ENCODE measurements at regions not wholly inside any gene's neighbourhood (a gene's known extent, or its start where the extent isn't known, plus 50 kb on each side); places are given as distances from the start of the nearest gene placed in this dataset.
"Not testable (repeated sequence)": the region's sequence is repeated elsewhere in the genome, so short reads cannot be mapped to it uniquely, and the experiment has no call there.

DNA sequence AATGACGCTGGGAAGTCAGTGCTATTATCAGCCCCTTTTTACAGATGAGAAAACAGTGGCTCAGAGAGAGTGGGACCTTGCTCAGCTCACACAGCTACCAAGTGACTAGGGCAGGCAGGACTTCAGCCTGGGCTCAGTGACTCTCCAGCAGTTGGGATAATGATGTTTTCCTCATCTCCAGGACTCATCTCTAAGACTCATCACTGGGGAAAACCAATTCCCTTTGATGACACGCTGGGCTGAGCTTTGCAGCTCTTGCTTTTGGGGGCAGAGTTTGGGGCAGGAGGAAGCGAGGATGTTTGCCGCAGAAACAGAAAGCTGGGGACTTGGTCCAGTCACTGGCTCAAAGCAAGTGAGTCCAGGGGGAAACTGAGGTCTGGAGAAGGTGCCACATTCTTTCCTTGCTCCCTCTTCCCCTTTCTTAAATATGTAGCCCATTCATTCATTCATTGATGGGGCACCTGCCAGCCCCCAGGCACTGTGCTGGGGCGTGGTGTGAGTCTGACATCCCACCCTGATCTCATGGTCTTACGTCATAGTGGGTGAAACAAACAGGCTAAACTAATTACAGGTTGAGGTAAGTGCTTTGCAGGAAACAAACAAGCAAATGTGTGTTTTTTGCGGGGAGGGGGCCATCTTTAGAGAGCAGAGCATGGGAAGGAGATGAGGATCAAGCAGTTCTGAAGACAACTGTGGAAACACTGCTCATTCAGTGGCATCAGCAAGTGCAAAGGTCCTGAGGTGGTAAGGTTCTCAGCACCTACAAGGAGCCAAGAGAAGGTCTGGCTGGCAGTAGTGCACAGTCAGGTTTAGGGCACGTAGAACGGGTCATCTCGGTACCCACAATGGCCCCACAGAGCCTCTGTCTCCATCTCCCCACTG lies 74.4 kb upstream of the PMEPA1 start:
- no peak for DNase-seq (ENCODE audit: extremely low read depth, low read depth, low spot score)

DNA sequence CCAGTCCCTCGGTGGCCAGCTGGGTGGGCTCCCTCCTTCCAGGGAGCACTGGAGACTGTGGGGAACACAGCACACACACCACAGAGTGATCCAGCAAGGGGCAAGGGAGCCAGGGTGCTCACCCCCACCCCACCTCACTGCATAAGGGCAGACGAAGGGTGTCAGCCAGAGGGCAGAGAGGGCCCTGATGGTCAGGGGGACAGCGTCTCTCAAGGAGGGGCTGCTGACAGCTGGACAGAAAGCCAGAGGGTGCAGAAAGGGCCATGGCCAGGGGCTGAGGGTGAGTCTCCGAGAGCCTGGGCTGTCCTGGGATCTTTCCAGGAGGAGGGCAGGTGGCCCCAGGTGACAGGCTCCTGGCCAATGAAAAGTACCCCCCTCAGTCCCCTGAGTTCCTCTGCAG lies 73.4 kb upstream of the PMEPA1 start:
- DNase-seq (ENCODE audit: extremely low read depth, low read depth, low spot score): no peak

DNA sequence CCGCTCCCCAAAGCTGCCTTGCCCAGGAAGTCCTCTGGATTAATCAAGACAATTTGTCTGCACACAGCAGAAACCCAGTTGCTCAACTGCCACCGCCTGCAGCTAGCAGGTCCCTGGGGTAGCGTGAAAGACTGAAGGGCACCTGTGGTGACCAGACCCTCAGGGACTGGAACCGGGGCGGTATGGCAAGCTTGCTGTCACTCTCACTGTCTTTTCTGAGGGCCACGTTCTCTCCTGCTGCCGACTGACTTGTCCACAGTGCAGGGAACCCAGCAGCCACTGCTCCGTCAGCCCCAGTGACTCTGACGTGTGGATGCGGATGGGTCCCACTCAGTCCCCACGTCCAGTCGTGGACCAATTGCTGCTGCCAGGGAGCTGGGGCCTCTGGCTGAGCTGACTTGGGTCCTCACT lies 72.8 kb upstream of the PMEPA1 start:
- no peak for DNase-seq (ENCODE audit: extremely low read depth, low read depth, low spot score)

DNA sequence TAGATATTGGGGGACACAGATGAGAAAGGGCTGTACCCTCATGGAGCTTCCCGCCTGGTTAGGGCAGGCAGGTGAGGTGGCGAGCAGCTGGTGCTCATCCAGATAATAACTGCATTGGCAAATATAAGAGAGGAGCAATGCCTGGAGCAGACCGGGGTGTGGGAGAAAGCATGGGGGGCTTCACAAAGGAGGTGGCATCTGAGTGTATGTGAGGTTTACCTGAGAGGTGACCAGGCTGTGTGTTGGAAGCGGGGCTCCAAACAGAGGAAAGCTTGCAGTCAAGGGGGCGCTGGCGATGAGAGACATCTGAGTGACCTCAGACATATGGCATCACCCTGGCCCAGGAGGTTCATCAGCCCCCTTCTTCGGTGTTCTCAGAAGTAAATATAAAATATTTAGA lies 72.1 kb upstream of the PMEPA1 start:
- DNase-seq (ENCODE audit: extremely low read depth, low read depth, low spot score): no peak

DNA sequence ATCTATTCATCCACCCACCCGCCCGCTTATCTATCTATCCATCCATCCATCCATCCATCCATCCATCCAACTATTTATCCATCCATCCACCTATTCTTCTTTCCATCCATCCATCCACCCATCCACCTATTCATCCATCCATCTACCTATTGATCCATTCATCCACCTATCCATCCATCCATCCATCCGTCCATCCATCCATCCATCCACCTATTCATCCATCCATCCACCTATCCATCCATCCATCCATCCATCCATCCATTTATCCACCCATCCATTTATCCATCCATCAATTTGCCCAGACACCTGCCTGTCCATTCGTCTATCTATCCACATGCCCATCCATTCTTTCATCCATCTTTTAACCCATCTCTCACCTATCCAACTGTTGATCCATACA lies 71.1 kb upstream of the PMEPA1 start:
- DNase-seq (ENCODE audit: extremely low read depth, low read depth, low spot score): no peak

DNA sequence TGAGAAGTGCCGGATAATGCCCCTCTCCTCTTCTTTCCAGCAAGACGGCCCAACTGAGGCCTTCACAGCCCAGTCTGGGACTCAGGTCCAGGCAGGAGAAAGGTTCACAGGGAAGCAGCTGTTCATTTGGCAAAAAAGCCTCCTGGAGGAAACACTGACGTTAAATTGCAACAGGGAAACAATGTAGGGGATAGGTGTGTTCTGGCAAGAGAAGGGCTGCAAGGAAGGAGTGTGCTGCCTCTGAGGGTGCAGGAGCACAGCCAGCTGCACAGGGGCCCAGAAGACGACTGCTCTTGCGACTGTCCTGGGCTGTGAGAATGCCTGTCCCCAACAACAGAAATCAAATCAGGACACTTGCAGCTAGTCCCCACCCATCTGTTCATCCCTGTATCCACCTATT lies 70.6 kb upstream of the PMEPA1 start:
- no peak for DNase-seq (ENCODE audit: extremely low read depth, low read depth, low spot score)

DNA sequence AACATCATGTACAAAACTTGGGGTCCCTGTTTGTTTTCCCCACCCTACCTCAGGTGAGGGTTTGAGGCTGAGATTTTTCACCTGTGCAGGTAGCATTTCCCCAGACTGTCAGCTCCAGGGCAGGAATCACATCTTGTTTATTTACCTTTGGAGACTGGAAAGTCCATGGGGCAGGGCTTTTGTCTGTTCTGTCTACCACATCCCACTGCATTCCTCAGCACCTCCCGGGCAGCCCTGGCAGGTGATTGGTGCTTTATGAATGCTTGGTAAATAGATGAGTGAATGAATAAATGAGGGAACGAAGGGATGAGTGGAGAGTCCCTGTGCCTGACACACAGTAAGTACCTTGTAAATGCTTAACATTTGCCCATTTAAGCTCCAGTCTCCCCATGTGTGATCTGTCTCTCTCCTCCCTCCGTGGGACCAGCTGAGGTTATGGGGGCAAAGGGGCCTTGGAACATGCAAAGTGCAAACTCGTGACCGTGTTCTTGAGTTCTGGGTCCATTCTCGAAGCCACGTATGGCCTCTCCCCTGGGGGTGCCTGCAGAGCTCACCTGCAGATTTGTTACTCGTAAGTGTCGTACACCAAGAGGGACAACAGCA lies 69.7 kb upstream of the PMEPA1 start:
- no peak for DNase-seq (ENCODE audit: extremely low read depth, low read depth, low spot score)

DNA sequence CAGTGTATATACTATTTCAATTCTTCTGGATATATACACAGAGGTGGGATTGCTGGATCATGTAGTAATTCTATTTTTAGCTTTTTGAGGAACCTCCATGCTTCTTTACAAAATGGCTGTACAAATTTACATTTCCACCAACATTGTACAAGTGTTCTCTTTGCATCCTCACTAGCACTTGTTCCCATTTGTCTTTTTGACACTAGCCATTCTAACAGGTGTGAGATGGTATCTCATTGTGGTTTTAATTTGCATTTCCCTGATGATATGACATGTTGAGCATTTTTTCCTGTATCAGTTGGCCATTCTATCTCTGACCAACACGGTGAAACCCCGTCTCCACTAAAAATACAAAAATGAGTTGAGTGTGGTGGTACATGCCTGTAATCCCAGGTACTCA lies 68.1 kb upstream of the PMEPA1 start:
- DNase-seq (ENCODE audit: extremely low read depth, low read depth, low spot score): no peak

DNA sequence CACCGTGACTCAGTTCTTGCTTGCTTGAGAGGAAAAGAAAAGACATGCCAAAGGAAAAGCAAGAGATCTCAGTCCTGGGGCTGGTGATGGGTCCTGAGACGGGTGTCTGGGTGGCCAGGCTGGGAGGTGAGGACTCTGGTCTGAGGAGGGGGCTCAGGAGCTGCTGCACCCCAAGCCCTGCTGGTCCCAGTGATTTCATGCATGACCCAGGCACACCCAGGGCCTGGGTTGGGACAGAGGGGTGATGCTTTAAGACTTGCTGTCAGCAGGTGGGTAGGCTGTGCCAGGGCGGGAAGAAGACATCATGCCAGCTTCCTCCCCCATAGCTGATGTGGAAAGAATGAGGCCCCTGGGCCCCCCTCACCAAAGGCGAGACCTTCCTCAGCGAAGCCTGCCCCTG lies 65.1 kb upstream of the PMEPA1 start:
- no peak for DNase-seq (ENCODE audit: extremely low read depth, low read depth, low spot score)

DNA sequence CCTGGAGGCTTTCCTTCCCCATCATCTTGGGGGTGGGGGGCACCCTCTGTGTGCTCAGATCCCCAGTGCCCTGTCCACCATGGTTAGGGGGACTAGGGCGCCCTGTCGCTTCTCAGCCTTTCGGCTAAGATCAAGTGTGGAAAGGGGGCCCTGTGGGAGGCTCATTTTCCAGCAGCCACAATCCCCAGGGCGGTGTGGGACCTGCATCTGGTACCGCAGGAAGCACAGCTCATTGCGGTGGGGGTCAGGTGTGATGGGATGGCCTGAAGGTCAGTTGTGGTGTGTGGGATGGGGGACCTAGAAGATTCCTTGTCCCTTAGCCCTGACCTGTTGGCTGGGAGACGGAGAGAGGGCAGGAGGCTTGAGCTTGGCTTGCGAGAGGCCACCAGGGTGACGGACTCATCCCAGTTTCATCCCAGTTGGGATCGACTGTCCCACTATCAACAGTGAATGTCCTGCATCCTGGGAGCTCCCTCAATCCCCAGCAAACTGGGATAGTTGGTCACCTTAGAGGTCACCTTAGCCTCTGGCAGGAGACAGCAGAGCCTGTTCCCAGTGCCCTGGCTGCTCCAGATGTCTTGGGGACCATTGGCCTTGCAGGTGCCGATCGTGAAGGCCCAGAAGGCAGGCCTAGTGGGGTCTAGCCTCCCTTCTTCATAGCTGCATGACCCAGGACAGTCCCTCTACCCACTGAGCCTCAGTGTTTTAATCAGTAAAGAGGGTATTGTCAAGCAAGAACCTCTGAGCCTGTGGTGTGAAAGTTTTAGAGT lies 64.5 kb upstream of the PMEPA1 start:
- DNase-seq (ENCODE audit: extremely low read depth, low read depth, low spot score): no peak

DNA sequence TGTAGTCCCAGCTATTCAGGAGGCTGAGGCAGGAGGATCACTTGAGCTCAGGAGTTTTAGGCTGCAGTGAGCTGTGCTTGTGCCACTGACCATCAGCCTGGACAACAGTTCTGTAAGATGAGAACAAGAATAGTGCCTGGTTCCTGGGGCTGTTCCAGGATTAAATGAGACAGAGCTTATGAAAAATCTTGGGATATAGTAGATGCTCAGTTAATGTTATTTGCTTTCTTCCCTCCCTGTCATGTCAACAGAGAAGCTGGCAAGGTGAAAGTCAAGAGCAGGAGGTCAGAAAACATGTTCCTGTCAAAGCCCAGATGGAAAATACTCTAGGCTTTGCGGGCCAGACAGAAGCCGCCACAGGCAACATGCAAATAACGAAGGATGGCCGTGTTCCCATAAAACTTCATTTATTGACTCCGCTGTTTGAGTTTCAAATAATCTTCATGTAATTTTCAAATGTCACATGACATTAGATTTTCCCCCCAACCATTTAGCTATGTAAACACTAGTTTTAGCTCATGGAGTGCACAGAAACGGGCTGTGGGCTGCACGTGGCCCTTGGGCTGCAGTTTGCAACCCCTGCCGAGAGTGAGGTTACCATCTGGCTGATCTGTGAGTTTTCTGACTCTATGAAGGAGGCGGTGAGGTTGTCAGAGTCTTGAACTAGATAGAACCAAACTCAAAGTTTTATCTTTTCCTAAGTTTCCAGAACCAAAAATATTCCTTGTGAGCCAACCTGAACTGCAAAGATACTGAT lies 63.4 kb upstream of the PMEPA1 start:
- no peak for DNase-seq (ENCODE audit: extremely low read depth, low read depth, low spot score)

DNA sequence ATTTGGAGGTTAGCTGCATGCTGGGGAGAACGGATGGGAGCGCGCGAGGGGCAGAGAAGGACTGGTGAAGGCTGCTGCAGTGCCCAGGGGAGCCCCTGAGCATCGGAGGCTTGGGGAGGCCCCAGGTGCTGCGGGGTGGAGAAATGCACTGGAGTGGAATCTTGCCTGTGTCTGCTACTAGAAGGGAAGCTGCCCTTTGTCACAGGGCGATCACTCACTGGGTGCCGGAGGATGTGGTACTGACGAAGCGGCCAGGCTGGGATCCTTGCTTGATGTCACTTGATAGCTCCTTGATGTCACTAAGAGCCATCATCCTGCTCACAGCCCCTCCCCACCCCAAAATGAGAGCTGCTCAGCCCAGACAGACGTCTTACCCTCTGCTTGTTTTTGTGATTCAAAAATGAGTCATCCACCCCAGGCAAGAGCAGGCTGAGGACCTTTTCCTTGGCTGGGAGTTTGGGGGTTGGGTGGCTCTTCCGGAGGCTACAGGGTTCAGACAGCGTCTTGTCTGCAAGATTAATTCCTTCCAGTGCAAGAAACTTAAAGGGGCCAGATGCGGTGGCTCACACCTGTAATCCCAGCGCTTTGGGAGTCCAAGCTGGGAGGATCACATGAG lies 62.6 kb upstream of the PMEPA1 start:
- no peak for DNase-seq (ENCODE audit: extremely low read depth, low read depth, low spot score)

DNA sequence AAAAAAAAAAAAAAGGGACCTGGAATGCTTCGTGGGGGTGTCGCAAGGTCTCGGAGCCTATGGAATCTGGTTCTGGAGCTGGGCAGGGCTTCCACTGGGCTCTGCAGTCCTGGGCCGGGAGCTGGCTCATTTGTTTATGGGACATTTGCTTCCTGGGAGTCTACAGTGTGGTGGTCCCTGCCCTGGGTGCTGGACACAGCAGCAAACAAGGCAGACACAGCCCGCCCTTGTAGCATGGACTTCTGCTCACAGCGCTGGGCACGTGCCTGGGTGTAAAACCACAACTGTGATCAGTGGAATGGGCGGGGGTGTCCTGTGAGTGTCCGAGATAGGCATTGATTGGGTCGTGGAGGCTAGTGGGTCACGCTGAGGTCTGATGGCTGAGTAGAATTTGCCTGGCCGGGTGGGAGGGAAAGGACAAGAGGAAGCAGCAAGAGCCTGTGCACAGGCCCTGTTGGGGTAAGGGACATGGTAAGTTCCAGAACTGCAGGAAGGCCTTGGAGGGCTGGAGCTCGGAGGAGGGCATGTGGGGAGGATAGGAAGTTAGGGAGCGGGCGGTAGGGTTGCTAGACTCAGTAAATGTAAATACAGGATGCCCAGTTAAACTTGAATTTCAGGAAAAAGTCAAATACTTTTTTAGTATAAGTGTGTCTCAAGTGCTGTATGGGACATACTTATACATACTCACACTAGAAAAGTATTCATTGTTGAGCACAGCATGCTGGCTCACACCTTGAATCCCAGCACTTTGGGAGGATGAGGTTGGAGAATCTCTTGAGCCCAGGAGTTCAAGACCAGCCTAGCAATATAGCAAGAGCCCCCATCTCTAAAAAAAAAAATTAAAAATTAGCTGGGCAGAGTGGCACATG lies 61.3 kb upstream of the PMEPA1 start:
- DNase-seq (ENCODE audit: extremely low read depth, low read depth, low spot score): no peak

DNA sequence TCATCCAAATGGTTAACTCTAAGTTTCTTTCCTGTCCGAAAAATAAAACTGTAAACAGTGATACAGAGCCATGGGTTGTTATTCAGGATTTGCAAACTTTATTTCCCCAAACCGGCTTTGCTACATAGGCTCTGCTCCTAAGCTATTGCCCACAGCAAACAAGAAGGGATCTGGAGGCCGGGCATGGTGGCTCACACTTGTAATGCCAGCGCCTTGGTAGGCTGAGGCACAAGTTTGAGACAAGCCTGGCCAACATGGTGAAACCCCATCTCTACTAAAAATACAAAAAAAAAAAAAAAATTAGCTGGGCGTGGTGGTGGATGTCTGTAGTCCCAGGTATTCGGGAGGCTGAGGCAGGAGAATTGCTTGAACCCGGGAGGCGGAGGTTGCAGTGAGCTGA lies 60.6 kb upstream of the PMEPA1 start:
- DNase-seq (ENCODE audit: extremely low read depth, low read depth, low spot score): not testable (repeated sequence)

DNA sequence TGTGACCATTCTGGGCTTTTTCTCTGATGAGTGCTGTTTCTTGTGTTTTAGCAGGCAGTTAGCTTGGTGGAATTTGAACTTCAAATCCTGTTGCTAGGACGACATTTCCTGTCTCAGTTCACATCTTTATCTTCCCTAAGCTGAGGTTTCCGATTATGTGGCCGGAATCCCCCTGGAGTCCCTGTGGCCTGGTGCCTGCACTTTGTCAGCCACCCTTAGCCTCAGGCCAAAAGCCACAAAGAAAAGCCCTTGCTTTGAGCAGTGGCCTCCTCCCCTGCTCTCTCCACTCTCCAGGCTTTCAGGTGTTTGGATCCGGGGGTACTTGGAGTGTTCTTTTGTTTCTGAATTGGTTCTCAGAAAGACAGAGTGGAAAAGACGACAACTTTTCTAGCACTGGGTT lies 59.9 kb upstream of the PMEPA1 start:
- DNase-seq (ENCODE audit: extremely low read depth, low read depth, low spot score): no peak

DNA sequence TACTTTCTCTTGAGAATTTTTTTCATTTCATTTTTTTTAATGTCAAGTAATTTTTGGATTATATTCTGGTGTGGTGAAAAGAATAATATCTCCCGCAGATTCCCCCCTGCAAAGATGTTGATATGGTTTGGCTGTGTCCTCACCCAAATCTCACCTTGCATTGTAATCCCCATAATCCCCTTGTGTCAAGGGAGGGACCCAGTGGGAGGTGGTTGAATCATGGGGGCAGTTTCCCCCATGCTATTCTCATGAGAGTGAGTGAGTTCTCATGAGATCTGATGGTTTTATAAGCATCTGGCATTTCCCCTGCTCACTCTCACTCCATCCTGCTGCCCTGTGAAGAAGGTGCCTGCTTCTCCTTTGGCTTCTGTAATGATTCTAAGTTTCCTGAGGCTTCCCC lies 58.7 kb upstream of the PMEPA1 start:
- DNase-seq (ENCODE audit: extremely low read depth, low read depth, low spot score): no peak

DNA sequence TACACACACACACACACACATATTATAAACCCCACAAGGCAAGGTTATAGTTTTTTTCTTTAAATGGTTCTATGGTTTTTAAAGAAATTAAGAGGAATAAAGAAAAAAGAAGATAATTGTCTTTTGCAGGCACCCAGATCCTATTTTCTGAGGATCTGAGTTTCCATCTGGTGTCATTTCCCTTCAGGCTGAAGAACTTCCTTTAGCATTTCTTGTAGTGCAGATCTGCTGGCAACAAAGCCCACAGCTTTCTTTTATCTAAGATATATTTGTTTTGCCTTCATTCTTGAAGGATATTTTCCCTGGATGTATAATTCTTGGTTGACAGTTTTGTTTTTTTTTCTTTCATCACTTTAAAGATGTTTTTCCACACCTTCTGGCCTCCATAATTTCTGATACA lies 57.6 kb upstream of the PMEPA1 start:
- no peak for DNase-seq (ENCODE audit: extremely low read depth, low read depth, low spot score)

DNA sequence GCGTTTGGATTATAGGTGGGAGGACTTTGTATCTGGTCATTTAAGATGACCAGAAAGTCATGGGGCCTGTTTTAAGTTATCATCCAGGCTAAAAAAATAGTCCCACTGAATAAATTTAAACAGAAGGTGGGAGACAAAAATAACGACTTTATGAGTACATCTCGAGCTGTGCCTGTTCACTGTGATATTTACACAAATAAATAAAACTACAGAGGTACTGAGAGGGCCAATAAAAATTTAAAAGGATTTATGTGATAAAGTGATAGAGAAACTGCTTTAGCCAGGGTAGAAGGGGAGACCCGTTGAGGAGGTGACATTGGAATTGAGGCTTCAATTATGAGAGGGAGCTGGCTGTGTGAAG lies 53.4 kb upstream of the PMEPA1 start:
- no peak for DNase-seq (ENCODE audit: extremely low read depth, low read depth, low spot score)

DNA sequence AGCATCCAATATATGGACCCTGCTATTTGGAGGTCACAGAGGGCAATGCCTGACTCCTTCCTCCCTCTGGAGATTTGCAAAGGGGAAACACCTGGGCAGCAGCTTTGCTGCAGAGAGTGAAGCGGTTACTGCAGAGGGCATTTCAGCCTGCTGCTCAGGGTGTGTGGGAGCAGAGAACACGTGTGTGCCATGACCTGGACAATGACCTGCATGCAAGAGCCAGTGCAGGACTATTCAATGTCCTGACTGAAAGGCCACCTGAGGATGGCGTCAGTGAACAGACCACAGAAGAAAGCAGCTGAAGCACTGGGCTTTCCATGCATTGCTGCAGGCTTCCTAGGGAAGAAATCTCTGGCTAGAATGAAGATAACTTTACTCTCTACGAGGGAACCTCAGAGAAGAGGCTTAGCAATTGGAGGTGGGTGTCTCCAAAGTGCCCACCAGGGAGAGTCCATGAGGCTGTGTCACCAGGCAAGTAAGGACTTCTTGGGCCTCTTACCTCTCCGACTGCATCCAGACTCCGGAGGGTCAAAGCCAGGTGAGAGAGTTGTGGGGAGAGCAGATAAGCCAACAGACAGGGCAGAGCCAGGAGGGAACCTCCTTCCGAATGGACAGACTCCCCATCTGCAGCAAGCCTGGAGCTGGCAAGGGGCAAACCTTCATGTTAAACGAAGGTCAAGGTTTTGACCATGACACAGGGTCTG lies 52.9 kb upstream of the PMEPA1 start:
- no peak for DNase-seq (ENCODE audit: extremely low read depth, low read depth, low spot score)

Data from glomerular endothelial cell (primary cell).